Upper lobe of left lung (tissue), 6 donors: ENCODE measurements at regions not wholly inside any gene's neighbourhood (a gene's known extent, or its start where the extent isn't known, plus 50 kb on each side); places are given as distances from the start of the nearest gene placed in this dataset.
A peak's percentile ranks its signal among the peaks of the same experiment; 100 is the strongest.
"Not testable (repeated sequence)": the region's sequence is repeated elsewhere in the genome, so short reads cannot be mapped to it uniquely, and the experiment has no call there.

Experiments
- ATAC-seq, 2 donors: fragments of 200-7000 bp; cut with Tn5 transposase; one replicate each; pipeline ENCODE4 v1.9.1; 2022; ENCODE audit warnings: mild to moderate bottlenecking in 2 of 2, moderate library complexity in 2 of 2; ENCODE audit not compliant: low FRiP score in 2 of 2
- DNase-seq, 2 donors: peaks; one replicate each; pipeline ENCODE4 v3.0.0-alpha.2; 2019 to 2020
- H3K27ac ChIP-seq, 4 donors: fragments of 200-600 bp; sonication (generic); one replicate each; pipeline ENCODE4 v1.5.1; 2016 to 2019
- H3K27me3 ChIP-seq, 4 donors: fragments of 200-600 bp; sonication (generic); one replicate each; pipeline ENCODE4 v1.5.1; 2017 to 2019
- H3K36me3 ChIP-seq, 4 donors: fragments of 200-600 bp; sonication (generic); one replicate each; pipeline ENCODE4 v1.5.1; 2016 to 2019
- H3K4me1 ChIP-seq, 4 donors: fragments of 200-600 bp; sonication (generic); one replicate each; pipeline ENCODE4 v1.5.1; 2018 to 2019
- H3K4me3 ChIP-seq, 4 donors: fragments of 200-600 bp; sonication (generic); one replicate each; pipeline ENCODE4 v1.5.1; 2017 to 2019; ENCODE audit warnings: mild to moderate bottlenecking in 2 of 4, moderate library complexity in 1 of 4
- H3K9me3 ChIP-seq, 4 donors: fragments of 200-600 bp; sonication (generic); one replicate each; pipeline ENCODE4 v1.5.1; 2018 to 2019
- EP300 ChIP-seq, 4 donors: sonication (generic); formaldehyde crosslinking; IDR thresholded peaks; one replicate each; pipeline ENCODE4 v1.5.1; 2017; ENCODE audit warnings: antibody characterized with exemption in 4 of 4, control low read depth in 2 of 4
- POLR2A ChIP-seq, 4 donors: fragments of 450-650 bp; IDR thresholded peaks; one replicate each; pipeline ENCODE4 v1.5.1; 2016 to 2017; ENCODE audit warnings: antibody characterized with exemption in 4 of 4, mild to moderate bottlenecking in 2 of 4
- POLR2AphosphoS5 ChIP-seq, 2 donors: sonication (generic); formaldehyde crosslinking; IDR thresholded peaks; one replicate each; pipeline ENCODE4 v1.5.1; 2017; ENCODE audit warnings: antibody characterized with exemption in 2 of 2
- WGBS, 2 donors: methylation state at CpG; one replicate each; pipeline ENCODE4 v1.1.5; 2017 to 2018; 5-methylcytosine and 5-hydroxymethylcytosine counted together
- TF ChIP-seq, protein P1 (sequence below), 6 experiments: fragments of 450-650 bp in 4 of 6; fragments of 200-600 bp in 2 of 6; sonication (generic) in 2 of 6; IDR thresholded peaks; one replicate each; pipeline ENCODE4 v1.5.1; 2016 to 2019; ENCODE audit warnings: antibody characterized with exemption in 6 of 6
- donor health status: DM: no; HTN: no; CAD: no; lungs with moderate emphysema.
- donor health status: DM: no; HTN: yes; CAD: no; lungs with severe emphysema.

DNA sequence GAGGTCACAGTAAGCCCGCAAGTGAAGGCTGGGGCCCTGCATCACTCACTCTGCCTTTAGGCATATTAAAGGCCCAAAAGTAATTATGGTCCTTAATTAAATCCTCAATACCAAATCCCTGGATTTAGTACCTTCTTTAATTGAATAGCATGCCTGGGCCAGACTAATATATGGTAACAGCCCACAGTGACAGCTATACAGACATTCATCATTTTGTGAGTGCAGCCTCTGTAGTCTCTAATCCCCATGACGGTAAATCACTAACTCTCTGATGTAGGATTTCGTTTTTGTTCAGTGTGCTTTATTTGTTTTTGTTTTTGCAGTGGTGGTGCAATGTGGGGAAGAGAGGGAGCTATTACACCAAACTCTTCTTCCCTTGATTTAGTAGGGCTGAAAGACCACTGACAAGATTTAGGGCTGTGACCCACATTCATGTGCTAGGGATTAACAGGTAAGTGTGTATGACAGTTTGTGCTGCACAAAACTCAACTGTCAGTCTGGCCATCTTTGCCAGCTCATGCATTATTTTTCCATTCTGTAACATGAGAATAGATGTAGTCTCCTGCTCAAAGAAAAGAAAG is 60.6 kb upstream of the SLC39A8 start:
- no peak for ATAC-seq
- TF ChIP-seq, protein P1, sequence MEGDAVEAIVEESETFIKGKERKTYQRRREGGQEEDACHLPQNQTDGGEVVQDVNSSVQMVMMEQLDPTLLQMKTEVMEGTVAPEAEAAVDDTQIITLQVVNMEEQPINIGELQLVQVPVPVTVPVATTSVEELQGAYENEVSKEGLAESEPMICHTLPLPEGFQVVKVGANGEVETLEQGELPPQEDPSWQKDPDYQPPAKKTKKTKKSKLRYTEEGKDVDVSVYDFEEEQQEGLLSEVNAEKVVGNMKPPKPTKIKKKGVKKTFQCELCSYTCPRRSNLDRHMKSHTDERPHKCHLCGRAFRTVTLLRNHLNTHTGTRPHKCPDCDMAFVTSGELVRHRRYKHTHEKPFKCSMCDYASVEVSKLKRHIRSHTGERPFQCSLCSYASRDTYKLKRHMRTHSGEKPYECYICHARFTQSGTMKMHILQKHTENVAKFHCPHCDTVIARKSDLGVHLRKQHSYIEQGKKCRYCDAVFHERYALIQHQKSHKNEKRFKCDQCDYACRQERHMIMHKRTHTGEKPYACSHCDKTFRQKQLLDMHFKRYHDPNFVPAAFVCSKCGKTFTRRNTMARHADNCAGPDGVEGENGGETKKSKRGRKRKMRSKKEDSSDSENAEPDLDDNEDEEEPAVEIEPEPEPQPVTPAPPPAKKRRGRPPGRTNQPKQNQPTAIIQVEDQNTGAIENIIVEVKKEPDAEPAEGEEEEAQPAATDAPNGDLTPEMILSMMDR (IDR thresholded peaks at IDR 0.05) = no peak
- no peak for TF ChIP-seq EP300 (IDR thresholded peaks at IDR 0.05)
- TF ChIP-seq POLR2AphosphoS5 (IDR thresholded peaks at IDR 0.05) = no peak
- no peak for TF ChIP-seq POLR2A (IDR thresholded peaks at IDR 0.05)
- no peaks in the 10 kb centered on the region for H3K36me3 ChIP-seq
- H3K27ac ChIP-seq = no peak overlapping the region
- H3K4me3 ChIP-seq = no peak overlapping the region
- 81 to 82% methylated on average over 3 of the region's 3 CpGs for WGBS, 2 donors
- peaks cover 0 to 11% (median under 1%) of the 10 kb centered on the region in 4 donors for H3K4me1 ChIP-seq
- H3K9me3 ChIP-seq = no peaks in the 10 kb centered on the region
- no peaks in the 10 kb centered on the region for H3K27me3 ChIP-seq
- no peak for DNase-seq

DNA sequence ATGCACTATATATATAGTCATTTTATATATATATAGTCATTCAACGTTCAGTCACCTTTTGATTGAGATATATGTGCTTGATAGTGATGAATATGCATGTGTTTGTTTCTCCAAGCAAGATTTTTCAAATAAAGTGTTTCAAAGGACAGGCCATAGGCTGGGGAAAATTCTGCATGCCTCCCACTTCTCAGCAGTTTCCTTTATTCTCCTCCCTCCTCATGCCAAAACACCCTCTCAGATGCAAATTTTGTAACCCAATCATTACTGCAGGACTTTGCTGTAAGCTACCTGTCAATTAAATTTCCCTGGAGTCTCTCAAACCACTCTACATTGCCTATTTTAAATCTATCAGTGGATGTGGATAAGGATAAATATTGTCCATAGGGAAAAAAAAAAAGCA is 65.6 kb upstream of the SLC39A8 start:
- not testable (repeated sequence) for H3K36me3 ChIP-seq, H3K27me3 ChIP-seq, DNase-seq, ATAC-seq, H3K4me3 ChIP-seq, H3K9me3 ChIP-seq, H3K27ac ChIP-seq
- 78 to 91% methylated on average over 1 of the region's 1 CpG for WGBS, 2 donors
- peaks cover 0 to 10% (median 0%) of the 10 kb centered on the region in 4 donors for H3K4me1 ChIP-seq

DNA sequence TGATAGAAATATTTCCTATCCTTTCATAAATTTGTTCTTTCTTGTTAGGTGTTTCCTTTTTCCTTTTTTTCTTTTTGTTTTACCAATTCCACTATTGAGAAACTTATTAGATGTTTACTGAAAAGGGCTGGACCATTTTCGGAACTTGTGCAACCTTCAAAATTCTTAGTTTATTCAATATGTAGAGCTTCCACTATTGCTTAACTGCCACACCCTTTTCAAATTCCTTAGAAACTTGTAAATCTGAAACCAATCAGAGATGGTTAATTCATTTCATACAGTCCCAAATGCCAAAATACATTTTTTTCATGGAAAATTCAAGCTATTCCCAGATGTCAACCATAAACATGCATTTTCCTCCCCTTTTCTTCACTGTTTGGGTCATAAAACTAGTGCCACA is 66.1 kb upstream of the SLC39A8 start:
- Histone ChIP-seq H3K9me3 (no peaks in the 10 kb centered on the region), H3K36me3 (no peaks in the 10 kb centered on the region), H3K27ac (no peak overlapping the region), H3K27me3 (no peaks in the 10 kb centered on the region), H3K4me3 (no peak overlapping the region), H3K4me1 (peaks cover 0 to 10% (median 0%) of the 10 kb centered on the region in 4 donors)
- TF ChIP-seq POLR2A (IDR thresholded peaks at IDR 0.05) (no peak), EP300 (IDR thresholded peaks at IDR 0.05) (no peak), POLR2AphosphoS5 (IDR thresholded peaks at IDR 0.05) (no peak)
- TF ChIP-seq, protein P1 (IDR thresholded peaks at IDR 0.05) = no peak
- ATAC-seq (no peak), DNase-seq (no peak)
- 23 to 59% methylated on average over 1 of the region's 1 CpG for WGBS, 2 donors

DNA sequence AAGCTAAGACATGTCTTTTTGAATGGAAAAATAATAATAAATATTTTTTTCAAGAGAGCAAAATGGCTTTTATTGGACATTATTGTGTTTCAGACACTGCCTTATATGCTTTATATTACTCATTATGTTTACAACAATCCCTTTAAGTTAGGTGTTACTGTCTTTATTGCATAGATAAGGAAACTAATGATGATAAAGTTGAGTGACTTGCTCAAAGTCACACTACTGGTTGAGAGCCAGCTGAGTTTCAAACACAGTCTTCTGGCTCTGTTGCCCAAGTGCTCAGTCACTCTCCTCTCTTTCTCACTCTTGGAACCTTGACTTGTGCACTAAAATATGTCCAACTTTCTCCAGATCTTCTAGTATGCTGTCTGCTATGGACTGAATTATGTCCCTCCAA is 71.5 kb upstream of the SLC39A8 start:
- ATAC-seq (no peak), DNase-seq (no peak)
- no peaks in the 10 kb centered on the region for H3K36me3 ChIP-seq
- no peak overlapping the region for H3K27ac ChIP-seq
- H3K4me1 ChIP-seq = peaks cover 0 to 5% (median 2%) of the 10 kb centered on the region in 4 donors
- no peak for TF ChIP-seq POLR2A (IDR thresholded peaks at IDR 0.05)
- TF ChIP-seq, protein P1 (IDR thresholded peaks at IDR 0.05) = no peak
- no peak for TF ChIP-seq EP300 (IDR thresholded peaks at IDR 0.05)
- TF ChIP-seq POLR2AphosphoS5 (IDR thresholded peaks at IDR 0.05) = no peak
- H3K27me3 ChIP-seq = no peaks in the 10 kb centered on the region
- no peak overlapping the region for H3K4me3 ChIP-seq
- H3K9me3 ChIP-seq = no peaks in the 10 kb centered on the region

DNA sequence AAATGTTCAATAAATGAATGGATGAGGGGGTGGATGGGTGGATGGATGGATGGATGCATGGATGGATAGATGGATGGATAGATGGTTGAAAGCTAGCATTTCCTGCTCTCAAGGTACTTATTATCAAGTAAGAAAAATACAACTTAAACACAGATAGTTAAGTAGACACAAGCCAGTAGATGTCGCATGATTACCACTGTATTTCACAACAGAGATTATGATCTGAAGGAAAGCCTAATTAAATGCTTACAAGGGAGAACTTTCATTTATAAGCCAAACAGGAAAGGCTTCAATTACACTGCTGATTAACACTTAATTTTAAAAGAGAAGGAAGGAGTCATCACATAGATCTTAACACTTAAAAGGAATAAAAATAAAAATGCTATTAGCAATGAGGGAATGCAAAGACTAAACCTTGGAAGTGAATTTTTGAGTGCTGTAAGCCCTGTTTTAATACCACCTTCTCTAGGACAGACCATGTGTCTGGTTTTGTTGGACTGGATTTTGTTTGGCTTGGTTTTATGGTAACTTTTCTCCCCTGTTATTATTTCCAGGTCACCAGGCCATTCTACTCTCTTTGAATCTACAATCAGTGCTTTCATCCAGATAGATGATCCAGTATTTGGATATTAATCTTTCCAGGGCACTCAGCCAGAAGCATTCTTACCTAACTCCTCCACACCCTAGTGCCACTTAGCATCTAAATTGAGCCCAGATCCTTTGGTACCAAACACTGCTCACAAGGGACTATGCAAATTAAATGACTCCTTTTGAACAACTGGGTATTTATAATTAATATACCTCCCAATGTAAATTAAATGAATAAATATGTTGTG is 75.5 kb upstream of the SLC39A8 start:
- Histone ChIP-seq H3K27ac (no peak overlapping the region), H3K4me1 (peaks cover 0 to 5% (median 2%) of the 10 kb centered on the region in 4 donors), H3K4me3 (no peak overlapping the region), H3K27me3 (no peaks in the 10 kb centered on the region), H3K9me3 (peaks cover 0 to 6% (median 0%) of the 10 kb centered on the region in 4 donors), H3K36me3 (no peaks in the 10 kb centered on the region)
- WGBS, 2 donors = 22 to 26% methylated on average over 1 of the region's 1 CpG
- DNase-seq = no peak
- peak in 1 of 2 donors; percentile 50 for ATAC-seq
- TF ChIP-seq, protein P1 (IDR thresholded peaks at IDR 0.05) = peak in 2 of 6 experiments; percentile 16 to 24
- no peak for TF ChIP-seq EP300 (IDR thresholded peaks at IDR 0.05)
